ENCODE measurements at regions not wholly inside any gene's neighbourhood (a gene's known extent, or its start where the extent isn't known, plus 50 kb on each side); places are given as distances from the start of the nearest gene placed in this dataset.

DNA sequence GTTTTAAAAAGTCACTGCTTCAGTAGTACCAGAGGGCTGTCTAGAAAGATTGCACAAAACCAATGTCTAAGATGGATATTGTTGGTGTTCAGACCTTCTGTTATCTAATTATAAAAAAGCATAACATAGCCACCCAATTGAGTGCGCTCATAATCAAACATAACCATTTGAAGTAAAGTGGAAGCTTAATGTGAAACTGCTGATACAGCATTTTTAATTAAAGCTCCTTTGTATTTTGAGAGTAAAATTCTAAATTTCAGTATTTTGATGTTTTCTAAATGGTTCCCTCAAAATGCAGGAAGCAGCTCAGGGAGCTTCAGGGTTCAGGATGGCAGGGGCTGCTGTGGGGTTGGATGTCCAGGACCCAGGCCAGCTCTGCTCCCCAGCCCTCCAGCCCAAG is 291.8 kb upstream of the ZFP64 start:
- Mint-ChIP-seq H3K4me1 (no peaks in the 10 kb centered on the region), H3K4me3 (no peak overlapping the region), H3K36me3 (no peaks in the 10 kb centered on the region), H3K27me3 (ENCODE audit: low read depth) (no peaks in the 10 kb centered on the region), H3K9me3 (peaks cover 11% of the 10 kb centered on the region), H3K27ac (no peak overlapping the region)
- POLR2A ChIA-PET, result interaction anchor here (0.6 kb wide), 1 partner anchor 47 kb away, joined by 3 read pairs; no protein-coding TSS in a partner anchor
- CTCF ChIA-PET, result no interaction called here
- TF ChIP-seq MXD4 (CRISPR knock-in tag; IDR thresholded peaks at IDR 0.05; ENCODE audit: borderline replicate concordance) (no peak), JAZF1 (CRISPR knock-in tag; IDR thresholded peaks at IDR 0.05) (no peak), CREB1 (CRISPR knock-in tag; IDR thresholded peaks at IDR 0.05) (no peak), ZNF219 (CRISPR knock-in tag; IDR thresholded peaks at IDR 0.05; ENCODE audit: borderline replicate concordance) (no peak), SP1 (CRISPR knock-in tag; conservative IDR thresholded peaks at IDR 0.05) (no peak), FOXP1 (CRISPR knock-in tag; IDR thresholded peaks at IDR 0.05; ENCODE audit: borderline replicate concordance) (no peak), RELA (CRISPR knock-in tag; IDR thresholded peaks at IDR 0.05; ENCODE audit: borderline replicate concordance) (no peak), CBFB (CRISPR knock-in tag; IDR thresholded peaks at IDR 0.05; ENCODE audit: low read depth) (no peak), ATF1 (CRISPR knock-in tag; IDR thresholded peaks at IDR 0.05) (no peak), ZNF281 (CRISPR knock-in tag; IDR thresholded peaks at IDR 0.05) (no peak), CTCF (IDR thresholded peaks at IDR 0.05) (no peak), NR2C2 (CRISPR knock-in tag; IDR thresholded peaks at IDR 0.05) (no peak), ZBTB43 (CRISPR knock-in tag; IDR thresholded peaks at IDR 0.05) (no peak), RORB (CRISPR knock-in tag; IDR thresholded peaks at IDR 0.05) (no peak)
- ATAC-seq, result no peak
- DNase-seq (ENCODE audit: low spot score), result no peak

DNA sequence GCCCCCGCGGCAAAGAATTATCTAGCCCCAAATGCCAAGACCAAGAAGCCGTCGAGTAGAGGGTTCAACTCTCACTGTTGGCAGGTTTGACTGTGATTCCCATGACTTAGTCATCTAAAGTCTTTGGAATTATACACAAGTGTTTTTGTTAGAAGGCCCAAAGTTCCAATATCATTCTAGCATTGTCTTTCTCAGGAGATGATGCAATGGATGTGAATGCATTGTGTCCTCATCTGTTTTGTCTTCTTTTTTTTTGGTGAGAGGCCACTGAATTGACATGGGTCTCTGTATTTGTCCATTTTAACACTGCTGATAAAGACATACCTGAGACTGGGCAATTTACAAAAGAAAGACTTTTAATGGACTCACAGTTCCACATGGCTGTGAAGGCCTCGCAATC is 290.5 kb upstream of the ZFP64 start:
- H3K27me3 Mint-ChIP-seq (ENCODE audit: low read depth), result no peaks in the 10 kb centered on the region
- no peaks in the 10 kb centered on the region for H3K36me3 Mint-ChIP-seq
- H3K9me3 Mint-ChIP-seq, result peaks cover 11% of the 10 kb centered on the region
- POLR2A ChIA-PET, result no interaction called here
- no peak overlapping the region for H3K27ac Mint-ChIP-seq
- H3K4me3 Mint-ChIP-seq, result no peak overlapping the region
- CTCF ChIA-PET, result no interaction called here
- H3K4me1 Mint-ChIP-seq, result no peaks in the 10 kb centered on the region
- ATAC-seq (no peak), DNase-seq (ENCODE audit: low spot score) (no peak)
- TF ChIP-seq NR2C2 (CRISPR knock-in tag; IDR thresholded peaks at IDR 0.05), result no peak
- no peak for TF ChIP-seq FOXJ3 (CRISPR knock-in tag; IDR thresholded peaks at IDR 0.05; ENCODE audit: borderline replicate concordance)
- TF ChIP-seq ATF2 (CRISPR knock-in tag; IDR thresholded peaks at IDR 0.05; ENCODE audit: borderline replicate concordance, low read depth), result no peak
- TF ChIP-seq ZNF281 (CRISPR knock-in tag; IDR thresholded peaks at IDR 0.05), result no peak
- no peak for TF ChIP-seq USF1 (CRISPR knock-in tag; IDR thresholded peaks at IDR 0.05)
- TF ChIP-seq, protein P1, sequence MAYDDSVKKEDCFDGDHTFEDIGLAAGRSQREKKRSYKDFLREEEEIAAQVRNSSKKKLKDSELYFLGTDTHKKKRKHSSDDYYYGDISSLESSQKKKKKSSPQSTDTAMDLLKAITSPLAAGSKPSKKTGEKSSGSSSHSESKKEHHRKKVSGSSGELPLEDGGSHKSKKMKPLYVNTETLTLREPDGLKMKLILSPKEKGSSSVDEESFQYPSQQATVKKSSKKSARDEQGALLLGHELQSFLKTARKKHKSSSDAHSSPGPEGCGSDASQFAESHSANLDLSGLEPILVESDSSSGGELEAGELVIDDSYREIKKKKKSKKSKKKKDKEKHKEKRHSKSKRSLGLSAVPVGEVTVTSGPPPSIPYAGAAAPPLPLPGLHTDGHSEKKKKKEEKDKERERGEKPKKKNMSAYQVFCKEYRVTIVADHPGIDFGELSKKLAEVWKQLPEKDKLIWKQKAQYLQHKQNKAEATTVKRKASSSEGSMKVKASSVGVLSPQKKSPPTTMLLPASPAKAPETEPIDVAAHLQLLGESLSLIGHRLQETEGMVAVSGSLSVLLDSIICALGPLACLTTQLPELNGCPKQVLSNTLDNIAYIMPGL (CRISPR knock-in tag; IDR thresholded peaks at IDR 0.05), result no peak
- no peak for TF ChIP-seq ERG (CRISPR knock-in tag; IDR thresholded peaks at IDR 0.05)
- no peak for TF ChIP-seq GABPB1 (CRISPR knock-in tag; IDR thresholded peaks at IDR 0.05)
- TF ChIP-seq SP1 (CRISPR knock-in tag; conservative IDR thresholded peaks at IDR 0.05), result no peak
- no peak for TF ChIP-seq MLX (CRISPR knock-in tag; IDR thresholded peaks at IDR 0.05)

Measured in WTC11 (cell line).